ENCODE measurements at regions not wholly inside any gene's neighbourhood (a gene's known extent, or its start where the extent isn't known, plus 50 kb on each side); places are given as distances from the start of the nearest gene placed in this dataset.

GRCh38 chr5:110106750-110107149 is 417.0 kb downstream of the MAN2A1 start:
- no peak for TF ChIP-seq CTCF (IDR thresholded peaks at IDR 0.05 in 4 of 5, conservative IDR thresholded peaks at IDR 0.05 in 1 of 5)
- TF ChIP-seq POLR2A (IDR thresholded peaks at IDR 0.05) = no peak
